GM12892 (cell line): ENCODE measurements at regions not wholly inside any gene's neighbourhood (a gene's known extent, or its start where the extent isn't known, plus 50 kb on each side); places are given as distances from the start of the nearest gene placed in this dataset.

Experiments used
- POLR2A ChIP-seq: IDR thresholded peaks from 2 replicates; pipeline ENCODE4 v1.6.1; 2011; ENCODE audit warnings: low read depth, low read length, control low read depth
- POLR2AphosphoS5 ChIP-seq: IDR thresholded peaks from 2 replicates; pipeline ENCODE4 v1.6.1; 2011; ENCODE audit warnings: low read depth, low read length, control low read depth

DNA sequence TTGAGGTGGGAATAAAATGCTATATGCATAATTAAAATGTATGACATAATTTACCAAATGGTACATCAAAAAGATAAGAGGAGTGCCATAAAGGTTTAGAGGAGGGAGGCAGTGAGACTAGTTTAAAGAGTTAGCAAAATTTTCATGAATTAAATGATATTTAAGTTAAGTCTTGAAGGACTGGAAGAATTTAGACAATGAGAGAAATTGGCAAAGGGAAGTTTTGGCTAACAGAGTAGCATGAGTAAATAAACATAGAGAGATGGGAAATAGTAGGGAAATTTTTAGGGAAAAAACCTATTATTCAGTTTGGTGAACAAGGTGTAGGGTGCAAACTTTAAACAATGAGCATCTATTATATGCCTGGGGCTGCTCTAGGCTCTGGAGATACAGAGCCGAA is 68.8 kb downstream of the CAVIN2 start:
- TF ChIP-seq POLR2A (no peak), POLR2AphosphoS5 (no peak)
